Neural progenitor cell (in vitro differentiated cells): ENCODE measurements at regions not wholly inside any gene's neighbourhood (a gene's known extent, or its start where the extent isn't known, plus 50 kb on each side); places are given as distances from the start of the nearest gene placed in this dataset.

ENCODE experiments used
- CTCF ChIP-seq: fragments of 200-600 bp; sonication (generic); IDR thresholded peaks from 2 replicates; pipeline ENCODE4 v1.5.1; 2017; ENCODE audit warnings: antibody characterized with exemption, mild to moderate bottlenecking
- EZH2 ChIP-seq: fragments of 200-600 bp; sonication (generic); IDR thresholded peaks from 2 replicates; pipeline ENCODE4 v1.6.1; 2017; ENCODE audit warnings: antibody characterized with exemption, mild to moderate bottlenecking, moderate library complexity

GRCh38 chr15:61680260-61681037, 379.8 kb downstream of the VPS13C start:
- TF ChIP-seq CTCF (no peak), EZH2 (no peak)
